ENCODE measurements at regions not wholly inside any gene's neighbourhood (a gene's known extent, or its start where the extent isn't known, plus 50 kb on each side); places are given as distances from the start of the nearest gene placed in this dataset.

DNA sequence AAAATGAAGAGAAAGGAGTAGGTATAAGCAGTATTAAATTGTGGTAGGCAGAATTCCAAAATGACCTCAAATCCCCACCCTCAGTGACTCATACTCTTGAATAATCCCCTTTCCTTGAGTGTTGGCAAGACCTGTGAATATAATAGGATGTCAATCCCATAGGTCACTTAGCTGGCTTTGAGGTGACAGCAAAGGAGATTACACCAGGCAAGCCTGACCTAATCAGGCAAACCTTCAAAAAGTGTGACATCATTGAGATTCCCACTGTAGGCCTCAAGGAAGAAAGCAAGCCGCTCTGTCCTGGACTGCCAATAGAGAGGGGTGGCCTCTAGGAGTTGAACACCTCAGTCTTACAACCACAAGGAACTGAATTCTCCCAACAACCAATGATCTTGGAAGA lies 535.2 kb downstream of the RBFOX1 start:
- no peak for TF ChIP-seq POLR2A (IDR thresholded peaks at IDR 0.05; ENCODE audit: low read depth)
- TF ChIP-seq, protein P1, sequence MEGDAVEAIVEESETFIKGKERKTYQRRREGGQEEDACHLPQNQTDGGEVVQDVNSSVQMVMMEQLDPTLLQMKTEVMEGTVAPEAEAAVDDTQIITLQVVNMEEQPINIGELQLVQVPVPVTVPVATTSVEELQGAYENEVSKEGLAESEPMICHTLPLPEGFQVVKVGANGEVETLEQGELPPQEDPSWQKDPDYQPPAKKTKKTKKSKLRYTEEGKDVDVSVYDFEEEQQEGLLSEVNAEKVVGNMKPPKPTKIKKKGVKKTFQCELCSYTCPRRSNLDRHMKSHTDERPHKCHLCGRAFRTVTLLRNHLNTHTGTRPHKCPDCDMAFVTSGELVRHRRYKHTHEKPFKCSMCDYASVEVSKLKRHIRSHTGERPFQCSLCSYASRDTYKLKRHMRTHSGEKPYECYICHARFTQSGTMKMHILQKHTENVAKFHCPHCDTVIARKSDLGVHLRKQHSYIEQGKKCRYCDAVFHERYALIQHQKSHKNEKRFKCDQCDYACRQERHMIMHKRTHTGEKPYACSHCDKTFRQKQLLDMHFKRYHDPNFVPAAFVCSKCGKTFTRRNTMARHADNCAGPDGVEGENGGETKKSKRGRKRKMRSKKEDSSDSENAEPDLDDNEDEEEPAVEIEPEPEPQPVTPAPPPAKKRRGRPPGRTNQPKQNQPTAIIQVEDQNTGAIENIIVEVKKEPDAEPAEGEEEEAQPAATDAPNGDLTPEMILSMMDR (IDR thresholded peaks at IDR 0.05): no peak
- no peak for TF ChIP-seq POLR2AphosphoS5 (IDR thresholded peaks at IDR 0.05)
- TF ChIP-seq EP300 (IDR thresholded peaks at IDR 0.05): no peak

Data from esophagus muscularis mucosa (tissue), 4 donors.